Right forelimb (tissue), 1 donor: ENCODE measurements at regions not wholly inside any gene's neighbourhood (a gene's known extent, or its start where the extent isn't known, plus 50 kb on each side); places are given as distances from the start of the nearest gene placed in this dataset.

Experiments
- DNase-seq: peaks from one replicate; pipeline ENCODE4 v3.0.0-alpha.2; 2018

GRCh38 chr16:51761001-51761400, 609.9 kb upstream of the SALL1 start:
- DNase-seq = no peak

GRCh38 chr16:51759999-51760398, 608.9 kb upstream of the SALL1 start:
- DNase-seq = no peak

- DNase-seq = no peak
These were observed 608.3 kb upstream of the SALL1 start for GRCh38 chr16:51759329-51759728.

GRCh38 chr16:51757921-51758479, 606.9 kb upstream of the SALL1 start:
- no peak for DNase-seq

- no peak for DNase-seq
These were observed 606.4 kb upstream of the SALL1 start for GRCh38 chr16:51757505-51757904.

GRCh38 chr16:51757124-51757470, 606.0 kb upstream of the SALL1 start:
- DNase-seq = no peak

- no peak for DNase-seq
These were observed 605.5 kb upstream of the SALL1 start for GRCh38 chr16:51756447-51757123.

GRCh38 chr16:51755577-51756355, 604.7 kb upstream of the SALL1 start:
- DNase-seq = no peak

GRCh38 chr16:51755039-51755501, 604.0 kb upstream of the SALL1 start:
- no peak for DNase-seq

- DNase-seq = no peak
These were observed 602.5 kb upstream of the SALL1 start for GRCh38 chr16:51753467-51754127.

- no peak for DNase-seq
These were observed 601.4 kb upstream of the SALL1 start for GRCh38 chr16:51752438-51752995.

GRCh38 chr16:51747329-51747728, 596.3 kb upstream of the SALL1 start:
- DNase-seq = no peak

- DNase-seq = no peak
These were observed 583.1 kb upstream of the SALL1 start for GRCh38 chr16:51734220-51734619.

- no peak for DNase-seq
These were observed 582.1 kb upstream of the SALL1 start for GRCh38 chr16:51733181-51733580.

GRCh38 chr16:51731160-51731559, 580.1 kb upstream of the SALL1 start:
- no peak for DNase-seq

GRCh38 chr16:51723036-51723724, 572.1 kb upstream of the SALL1 start:
- DNase-seq = no peak

- no peak for DNase-seq
These were observed 571.4 kb upstream of the SALL1 start for GRCh38 chr16:51722467-51722866.

- DNase-seq = no peak
These were observed 568.3 kb upstream of the SALL1 start for GRCh38 chr16:51719376-51719775.

- no peak for DNase-seq
These were observed 565.1 kb upstream of the SALL1 start for GRCh38 chr16:51716195-51716594.

GRCh38 chr16:51713502-51713901, 562.4 kb upstream of the SALL1 start:
- DNase-seq = no peak

- DNase-seq = no peak
These were observed 560.0 kb upstream of the SALL1 start for GRCh38 chr16:51710905-51711563.

- DNase-seq = no peak
These were observed 559.1 kb upstream of the SALL1 start for GRCh38 chr16:51710186-51710585.
